ENCODE measurements at regions not wholly inside any gene's neighbourhood (a gene's known extent, or its start where the extent isn't known, plus 50 kb on each side); places are given as distances from the start of the nearest gene placed in this dataset.

DNA sequence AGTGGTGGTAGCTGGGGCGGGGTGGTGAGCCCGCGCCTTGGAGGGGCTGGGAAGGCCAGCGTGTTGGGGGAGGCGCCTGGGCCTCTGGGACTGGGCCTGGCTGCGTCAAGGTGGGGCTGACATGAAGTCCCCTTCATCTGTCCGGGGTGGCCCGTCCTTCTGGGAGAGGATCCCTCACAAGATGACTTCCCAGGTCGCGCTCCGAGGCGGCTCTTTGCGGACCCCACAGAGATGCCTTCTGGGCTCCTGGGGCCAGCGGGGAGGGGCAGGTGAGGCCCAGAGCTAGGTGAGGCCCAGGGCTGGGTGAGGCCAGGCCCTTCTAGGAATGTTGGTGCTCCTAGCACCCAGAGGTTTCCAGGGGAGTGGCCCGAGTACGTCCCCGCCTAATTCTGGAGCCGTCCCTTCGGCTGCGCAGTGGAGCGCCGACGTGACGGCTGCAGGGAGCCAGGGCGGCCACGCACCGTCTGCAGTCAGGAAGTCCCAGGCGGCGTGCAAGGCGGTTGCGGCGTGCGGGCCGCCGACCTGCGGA, 58.2 kb upstream of the NUPR2 start:
- TF ChIP-seq, protein P1, sequence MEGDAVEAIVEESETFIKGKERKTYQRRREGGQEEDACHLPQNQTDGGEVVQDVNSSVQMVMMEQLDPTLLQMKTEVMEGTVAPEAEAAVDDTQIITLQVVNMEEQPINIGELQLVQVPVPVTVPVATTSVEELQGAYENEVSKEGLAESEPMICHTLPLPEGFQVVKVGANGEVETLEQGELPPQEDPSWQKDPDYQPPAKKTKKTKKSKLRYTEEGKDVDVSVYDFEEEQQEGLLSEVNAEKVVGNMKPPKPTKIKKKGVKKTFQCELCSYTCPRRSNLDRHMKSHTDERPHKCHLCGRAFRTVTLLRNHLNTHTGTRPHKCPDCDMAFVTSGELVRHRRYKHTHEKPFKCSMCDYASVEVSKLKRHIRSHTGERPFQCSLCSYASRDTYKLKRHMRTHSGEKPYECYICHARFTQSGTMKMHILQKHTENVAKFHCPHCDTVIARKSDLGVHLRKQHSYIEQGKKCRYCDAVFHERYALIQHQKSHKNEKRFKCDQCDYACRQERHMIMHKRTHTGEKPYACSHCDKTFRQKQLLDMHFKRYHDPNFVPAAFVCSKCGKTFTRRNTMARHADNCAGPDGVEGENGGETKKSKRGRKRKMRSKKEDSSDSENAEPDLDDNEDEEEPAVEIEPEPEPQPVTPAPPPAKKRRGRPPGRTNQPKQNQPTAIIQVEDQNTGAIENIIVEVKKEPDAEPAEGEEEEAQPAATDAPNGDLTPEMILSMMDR (IDR thresholded peaks at IDR 0.05; ENCODE audit: low read length), result no peak
- TF ChIP-seq EZH2 (IDR thresholded peaks at IDR 0.05; ENCODE audit: borderline replicate concordance, low read length), result no peak

Measured in OCI-LY1 (cell line).